Rectal smooth muscle tissue (tissue), 1 donor: ENCODE measurements at regions not wholly inside any gene's neighbourhood (a gene's known extent, or its start where the extent isn't known, plus 50 kb on each side); places are given as distances from the start of the nearest gene placed in this dataset.
"Not testable (repeated sequence)": the region's sequence is repeated elsewhere in the genome, so short reads cannot be mapped to it uniquely, and the experiment has no call there.

Experiments
- H3K27ac ChIP-seq: one replicate; pipeline ENCODE4 v1.7.0; 2013; ENCODE audit warnings: low read depth, low read length, inconsistent platforms
- H3K27me3 ChIP-seq: one replicate; pipeline ENCODE4 v1.7.0; 2013; ENCODE audit warnings: low read length; ENCODE audit not compliant: control insufficient read depth, insufficient read depth
- H3K36me3 ChIP-seq: one replicate; pipeline ENCODE4 v1.7.0; 2013; ENCODE audit warnings: low read length; ENCODE audit not compliant: control insufficient read depth, insufficient read depth
- H3K4me1 ChIP-seq: one replicate; pipeline ENCODE4 v1.7.0; 2013; ENCODE audit warnings: low read length; ENCODE audit not compliant: control insufficient read depth, insufficient read depth
- H3K4me3 ChIP-seq: one replicate; pipeline ENCODE4 v1.7.0; 2013; ENCODE audit warnings: low read length
- H3K9ac ChIP-seq: one replicate; pipeline ENCODE4 v1.7.0; 2013; ENCODE audit warnings: low read length

DNA sequence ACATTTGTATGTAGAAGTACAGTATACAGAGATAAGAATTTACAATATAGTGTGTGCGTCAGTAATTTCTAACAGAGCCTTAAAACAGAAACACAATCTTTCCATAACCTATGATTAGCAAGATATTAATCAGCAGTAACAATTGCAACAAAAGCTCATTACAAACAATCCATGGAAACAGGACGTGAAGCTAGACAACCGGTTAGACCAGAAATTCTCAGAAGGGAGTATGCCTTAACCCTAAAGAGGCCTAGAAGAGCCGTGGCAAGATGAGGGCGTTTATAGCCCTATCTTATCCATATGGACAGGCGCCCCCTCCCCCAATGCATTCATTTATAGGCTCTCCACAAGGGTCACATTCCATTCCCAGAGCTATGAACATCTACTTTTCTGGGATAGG is 184.2 kb upstream of the GK2 start:
- not testable (repeated sequence) for H3K4me3 ChIP-seq, H3K36me3 ChIP-seq, H3K4me1 ChIP-seq, H3K27me3 ChIP-seq, H3K9ac ChIP-seq, H3K27ac ChIP-seq

- no peak overlapping the region for H3K4me3 ChIP-seq
These were observed 180.7 kb upstream of the GK2 start for GRCh38 chr4:79588679-79589078.

DNA sequence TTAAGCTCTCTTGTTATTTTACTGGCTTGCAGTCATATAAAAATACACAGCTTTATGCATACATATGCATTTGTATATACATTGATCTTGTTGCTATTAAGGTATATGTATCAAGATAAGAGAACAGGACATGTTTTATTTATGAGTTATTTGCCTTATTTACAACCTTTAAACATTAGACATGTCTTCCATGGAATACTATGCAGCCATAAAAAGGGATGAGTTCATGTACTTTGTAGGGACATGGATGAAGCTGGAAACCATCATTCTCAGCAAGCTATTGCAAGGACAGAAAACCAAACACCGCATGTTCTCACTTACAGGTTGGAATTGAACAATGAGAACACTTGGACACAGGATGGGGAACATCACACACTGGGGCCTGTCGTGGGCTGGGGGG is 179.2 kb upstream of the GK2 start:
- not testable (repeated sequence) for H3K9ac ChIP-seq, H3K27ac ChIP-seq, H3K27me3 ChIP-seq, H3K4me3 ChIP-seq, H3K36me3 ChIP-seq, H3K4me1 ChIP-seq

More at GRCh38 chr4:79588679-79589078, 180.7 kb upstream of the GK2 start:
- Histone ChIP-seq H3K9ac (no peak overlapping the region), H3K4me1 (peaks cover 3% of the 10 kb centered on the region), H3K27ac (no peak overlapping the region), H3K27me3 (no peaks in the 10 kb centered on the region), H3K36me3 (no peaks in the 10 kb centered on the region)

DNA sequence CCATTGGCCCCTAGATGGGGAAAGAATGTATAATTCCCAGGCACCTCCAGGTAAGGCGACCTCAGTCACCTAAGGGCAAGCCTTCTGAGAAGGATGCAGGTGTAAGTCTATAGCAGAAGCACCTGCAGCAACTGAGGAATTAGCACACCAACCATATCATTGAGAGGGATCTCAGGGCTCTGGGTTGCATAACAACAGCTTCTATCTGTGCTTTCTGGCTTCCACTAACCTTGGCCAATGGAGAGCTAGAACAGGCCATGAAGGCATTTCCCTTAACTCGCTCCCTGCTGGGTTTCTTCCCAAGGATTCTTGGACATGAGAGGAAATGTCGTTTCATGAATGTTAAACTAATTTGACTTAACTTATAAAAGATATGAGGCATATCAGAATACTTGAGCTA is 177.8 kb upstream of the GK2 start:
- Histone ChIP-seq H3K4me1 (peaks cover 3% of the 10 kb centered on the region), H3K27ac (no peak overlapping the region), H3K4me3 (no peak overlapping the region), H3K9ac (no peak overlapping the region), H3K36me3 (no peaks in the 10 kb centered on the region), H3K27me3 (no peaks in the 10 kb centered on the region)

DNA sequence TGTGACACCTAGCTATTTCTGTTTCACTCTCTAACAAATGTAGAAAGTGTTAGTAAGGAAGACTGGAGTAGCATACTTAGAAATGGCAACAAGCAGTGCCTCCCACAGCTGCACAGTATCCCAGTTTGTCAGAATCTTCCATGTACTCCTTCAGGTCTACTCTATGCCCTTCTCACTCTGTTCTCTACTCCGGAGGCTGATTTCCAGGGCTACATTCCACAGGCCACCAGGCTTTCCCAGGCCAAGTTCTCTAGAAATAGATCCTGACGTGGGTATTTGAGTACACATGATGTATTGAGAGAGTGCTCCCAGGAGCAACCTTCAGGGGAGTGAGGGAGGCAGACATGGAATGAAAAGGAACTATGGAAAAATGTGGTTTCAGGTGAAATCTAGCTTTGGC is 177.3 kb upstream of the GK2 start:
- Histone ChIP-seq H3K27ac (no peak overlapping the region), H3K9ac (no peak overlapping the region), H3K4me1 (peaks cover 3% of the 10 kb centered on the region), H3K36me3 (no peaks in the 10 kb centered on the region), H3K4me3 (no peak overlapping the region), H3K27me3 (no peaks in the 10 kb centered on the region)

DNA sequence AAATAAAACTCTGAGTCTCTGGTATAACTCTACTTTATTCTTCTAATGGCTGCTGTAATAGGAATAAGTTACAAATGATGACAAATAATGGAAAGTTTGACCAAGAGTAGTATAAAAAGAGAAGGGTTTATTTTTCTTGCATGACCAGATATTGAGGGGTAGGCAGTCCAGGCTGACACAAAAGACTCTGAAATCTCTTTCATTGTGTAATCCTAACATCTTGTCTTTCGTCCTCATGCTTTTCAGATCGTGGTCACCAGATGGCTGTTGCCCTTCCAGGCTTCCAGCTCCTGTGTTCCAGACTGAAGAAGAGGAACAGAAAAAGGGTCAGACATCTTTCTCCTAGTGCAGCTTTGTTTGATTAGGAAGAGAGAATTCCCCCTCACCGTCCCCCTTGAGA is 176.9 kb upstream of the GK2 start:
- Histone ChIP-seq H3K9ac (no peak overlapping the region), H3K36me3 (no peaks in the 10 kb centered on the region), H3K4me1 (peaks cover 3% of the 10 kb centered on the region), H3K27me3 (no peaks in the 10 kb centered on the region), H3K27ac (peak overlapping the region; percentile 1), H3K4me3 (no peak overlapping the region)

GRCh38 chr4:79584352-79584751 is 176.3 kb upstream of the GK2 start:
- Histone ChIP-seq H3K4me1 (peaks cover 3% of the 10 kb centered on the region), H3K27ac (no peak overlapping the region), H3K4me3 (no peak overlapping the region), H3K27me3 (no peaks in the 10 kb centered on the region), H3K36me3 (no peaks in the 10 kb centered on the region), H3K9ac (no peak overlapping the region)

GRCh38 chr4:79578606-79579005 is 170.6 kb upstream of the GK2 start:
- H3K27me3 ChIP-seq, result no peaks in the 10 kb centered on the region

DNA sequence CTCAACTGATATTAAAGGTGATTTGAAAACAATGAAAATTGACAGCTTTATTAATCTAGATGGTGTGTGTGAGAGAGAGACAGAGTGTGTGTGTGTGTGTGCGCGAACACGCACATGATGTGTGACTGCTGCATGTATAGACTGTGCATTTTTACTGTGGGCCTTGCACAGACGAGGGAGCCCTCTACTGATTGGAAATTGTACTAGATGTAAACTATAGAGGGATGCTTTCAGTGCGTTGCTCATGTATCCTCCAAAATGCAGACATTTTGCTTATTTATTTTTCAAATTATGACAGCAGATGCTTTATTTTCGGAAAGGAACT is 168.4 kb upstream of the GK2 start:
- H3K27ac ChIP-seq, result no peak overlapping the region
- H3K9ac ChIP-seq, result no peak overlapping the region
- H3K4me3 ChIP-seq, result no peak overlapping the region
- no peaks in the 10 kb centered on the region for H3K4me1 ChIP-seq
- H3K27me3 ChIP-seq, result no peaks in the 10 kb centered on the region
- H3K36me3 ChIP-seq, result no peaks in the 10 kb centered on the region

More at GRCh38 chr4:79578606-79579005, 170.6 kb upstream of the GK2 start:
- Histone ChIP-seq H3K36me3 (no peaks in the 10 kb centered on the region), H3K9ac (no peak overlapping the region), H3K27ac (no peak overlapping the region), H3K4me3 (no peak overlapping the region), H3K4me1 (no peaks in the 10 kb centered on the region)

DNA sequence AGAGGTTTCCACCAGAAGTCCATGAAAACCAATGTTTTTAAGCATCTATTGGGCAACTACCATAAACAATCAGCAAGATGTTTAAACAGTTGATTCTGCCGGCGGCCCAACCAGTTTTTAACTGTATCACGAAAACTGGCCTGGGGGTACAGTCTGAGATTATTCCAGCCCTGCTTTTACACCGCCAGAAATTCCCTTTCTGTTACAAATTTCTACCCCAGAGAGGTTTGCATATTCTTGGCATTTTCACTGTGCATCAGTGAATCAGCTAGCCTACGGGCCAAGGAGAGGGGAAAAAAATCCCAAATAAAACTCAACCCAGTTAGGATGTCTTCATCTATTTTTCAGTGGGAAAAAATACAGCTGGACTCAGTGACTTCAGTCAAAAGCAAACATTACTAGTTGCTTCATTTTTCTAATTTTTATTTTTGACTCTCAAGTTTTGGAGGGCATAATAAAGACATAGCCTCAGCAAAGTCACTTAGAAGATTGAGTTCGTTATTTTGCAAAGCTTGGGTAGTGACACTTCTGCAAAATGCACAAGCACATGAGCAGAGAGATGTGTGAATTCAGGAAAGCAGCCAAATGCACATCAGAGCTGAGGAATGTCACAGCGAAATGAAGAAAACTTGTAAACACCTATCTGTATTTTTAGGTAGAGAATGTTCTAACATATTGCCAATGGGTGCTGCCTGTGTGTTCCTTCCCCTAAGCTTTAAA is 167.8 kb upstream of the GK2 start:
- no peaks in the 10 kb centered on the region for H3K27me3 ChIP-seq
- no peak overlapping the region for H3K27ac ChIP-seq
- no peaks in the 10 kb centered on the region for H3K4me1 ChIP-seq
- H3K9ac ChIP-seq, result no peak overlapping the region
- no peak overlapping the region for H3K4me3 ChIP-seq
- H3K36me3 ChIP-seq, result no peaks in the 10 kb centered on the region

DNA sequence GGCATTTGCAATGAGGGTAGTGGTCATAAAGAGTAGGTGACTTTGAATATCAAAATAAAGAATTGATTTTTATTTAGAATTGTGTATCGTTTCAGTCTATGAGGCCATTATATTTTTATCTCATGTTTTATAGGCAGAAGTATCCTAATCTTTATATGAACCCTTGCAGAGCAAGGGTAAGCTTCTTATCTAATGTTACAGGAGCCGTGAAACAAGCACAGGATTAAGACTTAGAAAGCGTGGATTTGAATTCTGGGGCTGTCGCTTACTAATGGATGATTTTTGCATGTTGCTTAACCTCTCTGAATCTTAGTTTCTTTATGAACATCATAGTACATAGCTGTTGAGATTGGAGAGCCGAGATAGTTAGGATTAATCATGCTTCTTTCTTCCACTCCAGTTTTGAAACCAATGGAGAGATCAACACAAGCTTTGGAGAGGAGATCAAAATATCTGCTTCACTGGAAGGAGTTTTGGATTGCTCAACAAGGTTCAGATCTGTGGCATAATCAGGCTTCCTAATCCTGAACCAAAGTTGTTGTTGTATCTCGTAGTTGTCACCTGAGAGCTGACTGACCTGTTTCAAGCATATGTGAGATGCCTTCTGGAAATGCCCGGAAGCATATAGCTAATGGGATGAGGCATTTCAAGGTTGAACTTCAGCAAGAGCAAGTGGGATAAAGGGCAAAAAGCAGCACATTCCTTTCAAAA is 166.9 kb upstream of the GK2 start:
- no peaks in the 10 kb centered on the region for H3K4me1 ChIP-seq
- H3K36me3 ChIP-seq, result no peaks in the 10 kb centered on the region
- H3K4me3 ChIP-seq, result no peak overlapping the region
- H3K27me3 ChIP-seq, result no peaks in the 10 kb centered on the region
- no peak overlapping the region for H3K27ac ChIP-seq
- H3K9ac ChIP-seq, result no peak overlapping the region

- Histone ChIP-seq H3K4me3 (no peak overlapping the region), H3K9ac (no peak overlapping the region), H3K4me1 (no peaks in the 10 kb centered on the region), H3K27me3 (no peaks in the 10 kb centered on the region), H3K27ac (no peak overlapping the region), H3K36me3 (no peaks in the 10 kb centered on the region)
These were observed 155.2 kb upstream of the GK2 start for GRCh38 chr4:79563219-79563618.

DNA sequence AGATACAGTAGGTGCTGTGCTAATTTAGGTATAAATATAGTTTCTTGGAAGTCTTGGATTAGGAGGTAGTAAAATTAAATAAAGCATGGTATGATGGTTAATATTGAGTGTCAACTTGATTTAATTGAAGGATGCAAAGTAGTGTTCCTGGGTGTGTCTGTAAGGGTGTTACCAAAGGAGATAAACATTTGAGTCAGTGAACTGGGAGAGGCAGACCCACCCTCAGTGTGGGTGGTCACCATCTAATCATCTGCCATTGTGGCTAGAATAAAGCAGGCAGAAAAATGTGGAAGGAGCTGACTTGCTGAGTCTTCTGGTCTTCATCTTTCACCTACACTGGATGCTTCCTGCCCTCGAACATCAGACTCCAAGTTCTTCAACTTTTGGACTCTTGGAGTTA is 153.7 kb upstream of the GK2 start:
- no peak overlapping the region for H3K4me3 ChIP-seq
- no peaks in the 10 kb centered on the region for H3K4me1 ChIP-seq
- no peaks in the 10 kb centered on the region for H3K36me3 ChIP-seq
- no peaks in the 10 kb centered on the region for H3K27me3 ChIP-seq
- H3K27ac ChIP-seq, result no peak overlapping the region
- no peak overlapping the region for H3K9ac ChIP-seq
